H9 (cell line): ENCODE measurements at regions not wholly inside any gene's neighbourhood (a gene's known extent, or its start where the extent isn't known, plus 50 kb on each side); places are given as distances from the start of the nearest gene placed in this dataset.

Experiments used
- DNase-seq: peaks from one replicate; pipeline ENCODE4 v3.0.0-alpha.2; 2017
- H2AFZ ChIP-seq: one replicate; pipeline ENCODE4 v1.6.1; 2013; ENCODE audit warnings: mild to moderate bottlenecking, low read length, control low read depth, moderate library complexity
- H2AK5ac ChIP-seq: 2 replicates; pipeline ENCODE4 v1.6.1; 2013; ENCODE audit warnings: low read length, control low read depth, mixed read lengths; ENCODE audit not compliant: insufficient read length
- H2BK120ac ChIP-seq: one replicate; pipeline ENCODE4 v1.6.1; 2013; ENCODE audit warnings: low read depth, mild to moderate bottlenecking, low read length, control low read depth, inconsistent platforms; ENCODE audit not compliant: poor library complexity, severe bottlenecking
- H2BK12ac ChIP-seq: 2 replicates; pipeline ENCODE4 v1.6.1; 2013; ENCODE audit warnings: low read length, control low read depth, mixed read lengths, low read depth; ENCODE audit not compliant: insufficient read length
- H2BK15ac ChIP-seq: 2 replicates; pipeline ENCODE4 v1.6.1; 2013; ENCODE audit warnings: low read depth, low read length, control low read depth
- H2BK20ac ChIP-seq: one replicate; pipeline ENCODE4 v1.6.1; 2013; ENCODE audit warnings: low read depth, mild to moderate bottlenecking, low read length, control low read depth, inconsistent platforms; ENCODE audit not compliant: poor library complexity, severe bottlenecking
- H2BK5ac ChIP-seq: 2 replicates; pipeline ENCODE4 v1.6.1; 2013; ENCODE audit warnings: low read length, control low read depth, mixed read lengths; ENCODE audit not compliant: insufficient read length
- H3K14ac ChIP-seq: 2 replicates; pipeline ENCODE4 v1.6.1; 2013; ENCODE audit warnings: low read length, control low read depth; ENCODE audit not compliant: insufficient read depth
- H3K18ac ChIP-seq: 2 replicates; pipeline ENCODE4 v1.6.1; 2013; ENCODE audit warnings: low read depth, mild to moderate bottlenecking, mixed read lengths, low read length, control low read depth; ENCODE audit not compliant: insufficient read length
- H3K23ac ChIP-seq: 2 replicates; pipeline ENCODE4 v1.6.1; 2013; ENCODE audit warnings: low read length, control low read depth, mixed read lengths, low read depth; ENCODE audit not compliant: insufficient read length
- H3K23me2 ChIP-seq: 2 replicates; pipeline ENCODE4 v1.6.1; 2013; ENCODE audit warnings: low read depth, mild to moderate bottlenecking, mixed read lengths, low read length, control low read depth; ENCODE audit not compliant: insufficient read length, poor library complexity, severe bottlenecking
- H3K27ac ChIP-seq: 2 replicates; pipeline ENCODE4 v1.5.1; 2013; ENCODE audit warnings: low read length, control low read depth, mixed read lengths, low read depth; ENCODE audit not compliant: insufficient read length
- H3K27me3 ChIP-seq: 2 replicates; pipeline ENCODE4 v1.6.1; 2013; ENCODE audit warnings: low read length, control low read depth, inconsistent platforms; ENCODE audit not compliant: insufficient read depth
- H3K4ac ChIP-seq: 2 replicates; pipeline ENCODE4 v1.6.1; 2013; ENCODE audit warnings: low read depth, mild to moderate bottlenecking, control low read depth, inconsistent platforms, low read length, moderate library complexity
- H3K4me1 ChIP-seq: 2 replicates; pipeline ENCODE4 v1.6.1; 2013; ENCODE audit warnings: low read length, control low read depth, inconsistent platforms; ENCODE audit not compliant: insufficient read depth
- H3K4me2 ChIP-seq: 2 replicates; pipeline ENCODE4 v1.6.1; 2013; ENCODE audit warnings: low read length, control low read depth, mixed read lengths; ENCODE audit not compliant: insufficient read length, insufficient read depth
- H3K56ac ChIP-seq: 2 replicates; pipeline ENCODE4 v1.6.1; 2013; ENCODE audit warnings: low read depth, mild to moderate bottlenecking, mixed read lengths, low read length, control low read depth; ENCODE audit not compliant: insufficient read length
- H3K79me1 ChIP-seq: 2 replicates; pipeline ENCODE4 v1.6.1; 2013; ENCODE audit warnings: low read depth, mild to moderate bottlenecking, moderate library complexity, low read length, control low read depth, inconsistent platforms; ENCODE audit not compliant: insufficient read depth, poor library complexity, severe bottlenecking
- H3K79me2 ChIP-seq: 2 replicates; pipeline ENCODE4 v1.6.1; 2013; ENCODE audit warnings: low read length, control low read depth, inconsistent platforms; ENCODE audit not compliant: insufficient read depth
- H3K9ac ChIP-seq: 2 replicates; pipeline ENCODE4 v1.6.1; 2013; ENCODE audit warnings: low read length, control low read depth, mixed read lengths; ENCODE audit not compliant: insufficient read length; ENCODE audit errors: extremely low read depth
- H3K9me3 ChIP-seq: one replicate; pipeline ENCODE4 v1.6.1; 2013; ENCODE audit warnings: low read depth, low read length, inconsistent platforms; ENCODE audit not compliant: control insufficient read depth
- H3T11ph ChIP-seq: one replicate; pipeline ENCODE4 v1.6.1; 2013; ENCODE audit warnings: mild to moderate bottlenecking, low read length, control low read depth, inconsistent platforms
- H4K20me1 ChIP-seq: one replicate; pipeline ENCODE4 v1.6.1; 2013; ENCODE audit not compliant: control insufficient read depth, insufficient read length, insufficient read depth
- H4K5ac ChIP-seq: 2 replicates; pipeline ENCODE4 v1.6.1; 2013; ENCODE audit warnings: low read depth, mild to moderate bottlenecking, mixed read lengths, low read length, control low read depth; ENCODE audit not compliant: insufficient read length
- H4K8ac ChIP-seq: replicated peaks from 2 replicates; pipeline ENCODE4 v1.6.1; 2013; ENCODE audit warnings: low read length, control low read depth, mixed read lengths, low read depth; ENCODE audit not compliant: insufficient read length
- H4K91ac ChIP-seq: 2 replicates; pipeline ENCODE4 v1.6.1; 2013; ENCODE audit warnings: low read depth, mild to moderate bottlenecking, moderate library complexity, mixed read lengths, low read length, control low read depth; ENCODE audit not compliant: insufficient read length
- H3K27ac Mint-ChIP-seq, 3 experiments: 2 replicates in 2 of 3; 3 replicates in 1 of 3; pipeline ENCODE4 v1.8.0; 2020 to 2021; ENCODE audit warnings: mixed read lengths in 3 of 3, mild to moderate bottlenecking in 1 of 3, moderate library complexity in 1 of 3
- H3K27me3 Mint-ChIP-seq: 2 replicates; pipeline ENCODE4 v1.8.0; 2021; ENCODE audit warnings: low read depth, mild to moderate bottlenecking, moderate library complexity, mixed read lengths
- H3K36me3 Mint-ChIP-seq, 3 experiments: 2 replicates in 2 of 3; 3 replicates in 1 of 3; pipeline ENCODE4 v1.8.0; 2020 to 2021; ENCODE audit warnings: low read depth in 3 of 3, mixed read lengths in 3 of 3; ENCODE audit not compliant: insufficient read depth in 1 of 3
- H3K4me1 Mint-ChIP-seq, 2 experiments: 2 replicates each; pipeline ENCODE4 v1.8.0; 2020; ENCODE audit warnings: mixed read lengths in 2 of 2
- H3K4me3 Mint-ChIP-seq, 2 experiments: 2 replicates in 1 of 2; 3 replicates in 1 of 2; pipeline ENCODE4 v1.8.0; 2020 to 2021; ENCODE audit warnings: mild to moderate bottlenecking in 2 of 2, mixed read lengths in 2 of 2, moderate library complexity in 1 of 2
- H3K9me3 Mint-ChIP-seq, 2 experiments: 2 replicates in 1 of 2; 3 replicates in 1 of 2; pipeline ENCODE4 v1.8.0; 2020; ENCODE audit warnings: mild to moderate bottlenecking in 2 of 2, mixed read lengths in 2 of 2, moderate library complexity in 1 of 2
- WGBS: extraction: QIAGEN DNeasy Blood & Tissue Kit; methylation state at CpG from one replicate; pipeline ENCODE4 v1.1.7; 2013; ENCODE audit warnings: missing lambda C conversion rate, low lambda C conversion rate, mixed read lengths; ENCODE audit not compliant: insufficient read length; ENCODE audit errors: extremely low coverage; 5-methylcytosine and 5-hydroxymethylcytosine counted together
- TF ChIP-seq, protein P1 (sequence below): fragments of 200-600 bp; sonication (generic); conservative IDR thresholded peaks from 3 replicates; pipeline ENCODE4 v1.8.0; 2021; ENCODE audit warnings: antibody characterized with exemption, mild to moderate bottlenecking

DNA sequence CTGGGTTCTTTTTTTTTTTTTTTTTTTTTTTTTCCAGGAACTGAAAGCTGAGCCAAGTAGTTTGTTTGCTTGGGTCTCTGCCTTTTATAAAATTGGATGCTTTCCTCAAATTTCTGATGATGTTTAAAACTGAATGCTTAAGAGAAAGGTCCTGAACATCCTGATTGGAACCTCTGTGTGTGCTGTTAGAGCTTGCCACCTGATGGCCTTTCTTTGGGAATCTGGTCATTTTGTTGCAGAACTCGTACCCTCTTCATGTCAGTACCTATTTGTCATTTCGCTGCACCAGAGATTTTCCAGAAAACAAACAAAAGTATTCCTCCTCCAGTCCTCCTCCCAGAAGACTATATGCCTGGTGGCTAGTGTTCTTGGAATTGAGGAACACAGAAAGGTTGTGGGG lies 81.2 kb upstream of the KLF12 start:
- Histone ChIP-seq H4K20me1 (no peaks in the 10 kb centered on the region), H2BK120ac (no peak overlapping the region), H2BK15ac (no peak overlapping the region), H3K79me1 (no peaks in the 10 kb centered on the region), H2AFZ (no peak overlapping the region), H3K23me2 (no peaks in the 10 kb centered on the region), H3K27ac (no peak overlapping the region), H2AK5ac (no peak overlapping the region), H2BK12ac (no peak overlapping the region), H3K79me2 (no peaks in the 10 kb centered on the region), H3T11ph (no peak overlapping the region), H3K4ac (no peak overlapping the region), H3K27me3 (no peaks in the 10 kb centered on the region), H4K8ac (no peak overlapping the region), H3K23ac (no peak overlapping the region), H3K14ac (no peak overlapping the region), H4K91ac (no peak overlapping the region), H3K18ac (no peak overlapping the region), H2BK5ac (no peak overlapping the region), H3K9ac (no peak overlapping the region), H3K9me3 (no peaks in the 10 kb centered on the region), H3K56ac (no peak overlapping the region), H2BK20ac (no peak overlapping the region), H3K4me1 (no peaks in the 10 kb centered on the region), H4K5ac (no peak overlapping the region), H3K4me2 (no peak overlapping the region)
- H3K4me3 Mint-ChIP-seq, result no peak overlapping the region
- no peaks in the 10 kb centered on the region for H3K36me3 Mint-ChIP-seq
- no peak for DNase-seq
- TF ChIP-seq, protein P1, sequence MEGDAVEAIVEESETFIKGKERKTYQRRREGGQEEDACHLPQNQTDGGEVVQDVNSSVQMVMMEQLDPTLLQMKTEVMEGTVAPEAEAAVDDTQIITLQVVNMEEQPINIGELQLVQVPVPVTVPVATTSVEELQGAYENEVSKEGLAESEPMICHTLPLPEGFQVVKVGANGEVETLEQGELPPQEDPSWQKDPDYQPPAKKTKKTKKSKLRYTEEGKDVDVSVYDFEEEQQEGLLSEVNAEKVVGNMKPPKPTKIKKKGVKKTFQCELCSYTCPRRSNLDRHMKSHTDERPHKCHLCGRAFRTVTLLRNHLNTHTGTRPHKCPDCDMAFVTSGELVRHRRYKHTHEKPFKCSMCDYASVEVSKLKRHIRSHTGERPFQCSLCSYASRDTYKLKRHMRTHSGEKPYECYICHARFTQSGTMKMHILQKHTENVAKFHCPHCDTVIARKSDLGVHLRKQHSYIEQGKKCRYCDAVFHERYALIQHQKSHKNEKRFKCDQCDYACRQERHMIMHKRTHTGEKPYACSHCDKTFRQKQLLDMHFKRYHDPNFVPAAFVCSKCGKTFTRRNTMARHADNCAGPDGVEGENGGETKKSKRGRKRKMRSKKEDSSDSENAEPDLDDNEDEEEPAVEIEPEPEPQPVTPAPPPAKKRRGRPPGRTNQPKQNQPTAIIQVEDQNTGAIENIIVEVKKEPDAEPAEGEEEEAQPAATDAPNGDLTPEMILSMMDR, result no peak
- no peaks in the 10 kb centered on the region for H3K27me3 Mint-ChIP-seq
- no CpG with 5 or more reads among the region's 2 CpGs for WGBS
- H3K4me1 Mint-ChIP-seq, result no peaks in the 10 kb centered on the region
- H3K9me3 Mint-ChIP-seq, result no peaks in the 10 kb centered on the region
- no peak overlapping the region for H3K27ac Mint-ChIP-seq
